Liver (tissue), 3 donors: ENCODE measurements at regions not wholly inside any gene's neighbourhood (a gene's known extent, or its start where the extent isn't known, plus 50 kb on each side); places are given as distances from the start of the nearest gene placed in this dataset.

ENCODE experiments used
- HNF4G ChIP-seq: IDR thresholded peaks from 2 replicates; pipeline ENCODE4 v1.6.1; 2016; ENCODE audit warnings: antibody characterized with exemption
- TAF1 ChIP-seq: conservative IDR thresholded peaks from 2 replicates; pipeline ENCODE4 v1.6.1; 2016; ENCODE audit warnings: antibody characterized with exemption, mild to moderate bottlenecking
- TF ChIP-seq, protein P1 (sequence below): fragments of 150-350 bp; IDR thresholded peaks from 2 replicates; pipeline ENCODE4 v1.5.1; 2017; ENCODE audit warnings: improper control_type of control experiment, low read depth, low read length; ENCODE audit not compliant: missing input control
- TF ChIP-seq, protein P2 (sequence below): IDR thresholded peaks from 2 replicates; pipeline ENCODE4 v1.6.1; 2016; ENCODE audit warnings: antibody characterized with exemption
- donor health status: healthy.
- donor health status: healthy.

DNA sequence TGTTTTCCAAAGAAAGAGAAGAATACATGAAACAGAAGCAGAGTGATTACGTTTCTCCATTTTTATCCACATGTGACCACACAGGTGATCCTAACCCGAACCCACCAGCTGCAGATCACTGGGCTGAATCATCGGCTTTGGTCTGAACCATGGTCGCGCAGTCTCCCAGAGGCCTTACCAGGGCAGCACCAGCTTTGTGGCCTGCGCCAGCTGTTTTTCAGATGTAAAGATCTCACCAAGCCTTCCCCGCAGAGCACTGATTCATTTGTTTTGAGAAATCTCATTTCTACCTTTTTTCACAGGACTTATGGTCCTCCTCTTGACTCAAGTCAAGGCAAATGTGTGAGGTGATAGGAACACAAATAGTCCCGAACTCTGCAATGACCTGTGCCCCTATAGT lies 207.0 kb upstream of the PPP2R2D start:
- TF ChIP-seq TAF1 (no peak), HNF4G (no peak)
- TF ChIP-seq, protein P1, sequence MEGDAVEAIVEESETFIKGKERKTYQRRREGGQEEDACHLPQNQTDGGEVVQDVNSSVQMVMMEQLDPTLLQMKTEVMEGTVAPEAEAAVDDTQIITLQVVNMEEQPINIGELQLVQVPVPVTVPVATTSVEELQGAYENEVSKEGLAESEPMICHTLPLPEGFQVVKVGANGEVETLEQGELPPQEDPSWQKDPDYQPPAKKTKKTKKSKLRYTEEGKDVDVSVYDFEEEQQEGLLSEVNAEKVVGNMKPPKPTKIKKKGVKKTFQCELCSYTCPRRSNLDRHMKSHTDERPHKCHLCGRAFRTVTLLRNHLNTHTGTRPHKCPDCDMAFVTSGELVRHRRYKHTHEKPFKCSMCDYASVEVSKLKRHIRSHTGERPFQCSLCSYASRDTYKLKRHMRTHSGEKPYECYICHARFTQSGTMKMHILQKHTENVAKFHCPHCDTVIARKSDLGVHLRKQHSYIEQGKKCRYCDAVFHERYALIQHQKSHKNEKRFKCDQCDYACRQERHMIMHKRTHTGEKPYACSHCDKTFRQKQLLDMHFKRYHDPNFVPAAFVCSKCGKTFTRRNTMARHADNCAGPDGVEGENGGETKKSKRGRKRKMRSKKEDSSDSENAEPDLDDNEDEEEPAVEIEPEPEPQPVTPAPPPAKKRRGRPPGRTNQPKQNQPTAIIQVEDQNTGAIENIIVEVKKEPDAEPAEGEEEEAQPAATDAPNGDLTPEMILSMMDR = no peak
- TF ChIP-seq, protein P2, sequence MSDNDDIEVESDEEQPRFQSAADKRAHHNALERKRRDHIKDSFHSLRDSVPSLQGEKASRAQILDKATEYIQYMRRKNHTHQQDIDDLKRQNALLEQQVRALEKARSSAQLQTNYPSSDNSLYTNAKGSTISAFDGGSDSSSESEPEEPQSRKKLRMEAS = no peak
